GM23338 (cell line): ENCODE measurements at regions not wholly inside any gene's neighbourhood (a gene's known extent, or its start where the extent isn't known, plus 50 kb on each side); places are given as distances from the start of the nearest gene placed in this dataset.

Experiments
- ATAC-seq: fragments of 200-7000 bp; cut with Tn5 transposase; 3 replicates; pipeline ENCODE4 v1.9.1; 2020
- DNase-seq: peaks from one replicate; pipeline ENCODE4 v3.0.0-alpha.2; 2015; ENCODE audit warnings: low spot score
- H2AFZ ChIP-seq: fragments of 200-600 bp; sonication (generic); 2 replicates; pipeline ENCODE4 v1.8.0; 2016; ENCODE audit warnings: antibody characterized with exemption, mild to moderate bottlenecking, moderate library complexity
- H3F3A ChIP-seq: fragments of 200-600 bp; sonication (generic); replicated peaks from 2 replicates; pipeline ENCODE4 v1.8.0; 2017; ENCODE audit warnings: antibody characterized with exemption, mixed run types, low read depth
- H3K27ac ChIP-seq: fragments of 200-600 bp; sonication (generic); 2 replicates; pipeline ENCODE4 v1.6.1; 2016; ENCODE audit warnings: low read depth
- H3K27me3 ChIP-seq: fragments of 200-600 bp; sonication (generic); 2 replicates; pipeline ENCODE4 v1.8.0; 2016; ENCODE audit warnings: mild to moderate bottlenecking, mixed run types, moderate library complexity; ENCODE audit not compliant: insufficient read depth
- H3K36me3 ChIP-seq: fragments of 200-600 bp; sonication (generic); 2 replicates; pipeline ENCODE4 v1.8.0; 2016; ENCODE audit warnings: mild to moderate bottlenecking; ENCODE audit not compliant: insufficient read depth
- H3K4me1 ChIP-seq: fragments of 200-600 bp; sonication (generic); 2 replicates; pipeline ENCODE4 v1.8.0; 2016; ENCODE audit warnings: mild to moderate bottlenecking, moderate library complexity; ENCODE audit not compliant: insufficient read depth
- H3K4me2 ChIP-seq: fragments of 200-600 bp; sonication (generic); 2 replicates; pipeline ENCODE4 v1.7.1; 2017; ENCODE audit warnings: mixed run types
- H3K4me3 ChIP-seq: fragments of 200-600 bp; sonication (generic); 2 replicates; pipeline ENCODE4 v1.6.1; 2016; ENCODE audit warnings: mixed run types
- H3K79me2 ChIP-seq: fragments of 200-600 bp; sonication (generic); replicated peaks from 2 replicates; pipeline ENCODE4 v1.8.0; 2017; ENCODE audit warnings: mild to moderate bottlenecking; ENCODE audit not compliant: insufficient read depth
- H3K9me2 ChIP-seq: fragments of 200-600 bp; sonication (generic); 2 replicates; pipeline ENCODE4 v1.8.0; 2017; ENCODE audit not compliant: insufficient read depth
- H4K20me1 ChIP-seq: fragments of 200-600 bp; sonication (generic); replicated peaks from 2 replicates; pipeline ENCODE4 v1.8.0; 2017; ENCODE audit warnings: mild to moderate bottlenecking; ENCODE audit not compliant: insufficient read depth
- H3K27ac Mint-ChIP-seq: 2 replicates; pipeline ENCODE4 v1.8.0; 2020; ENCODE audit warnings: inconsistent platforms, mild to moderate bottlenecking, moderate library complexity, mixed read lengths
- H3K27me3 Mint-ChIP-seq: 3 replicates; pipeline ENCODE4 v1.8.0; 2022; ENCODE audit warnings: low read depth, mild to moderate bottlenecking, moderate library complexity, mixed read lengths, inconsistent platforms; ENCODE audit not compliant: insufficient read depth, poor library complexity
- H3K36me3 Mint-ChIP-seq: 3 replicates; pipeline ENCODE4 v1.8.0; 2021; ENCODE audit warnings: low read depth, mild to moderate bottlenecking, inconsistent platforms, moderate library complexity, mixed read lengths
- H3K4me1 Mint-ChIP-seq: 3 replicates; pipeline ENCODE4 v1.8.0; 2020; ENCODE audit warnings: mild to moderate bottlenecking, inconsistent platforms, mixed read lengths
- H3K4me3 Mint-ChIP-seq: 3 replicates; pipeline ENCODE4 v1.8.0; 2021; ENCODE audit warnings: moderate library complexity, mild to moderate bottlenecking, inconsistent platforms, mixed read lengths
- H3K9me3 Mint-ChIP-seq: 3 replicates; pipeline ENCODE4 v1.8.0; 2020; ENCODE audit warnings: moderate library complexity, mild to moderate bottlenecking, inconsistent platforms, mixed read lengths
- CREB1 ChIP-seq: fragments of 250-450 bp; sonication (Bioruptor Pico); IDR thresholded peaks from 2 replicates; pipeline ENCODE4 v1.5.0; 2020; ENCODE audit warnings: low read depth, mild to moderate bottlenecking, moderate library complexity
- EZH2 ChIP-seq: fragments of 200-600 bp; sonication (generic); IDR thresholded peaks from one replicate; pipeline ENCODE4 v1.8.0; 2017; ENCODE audit warnings: antibody characterized with exemption, mild to moderate bottlenecking, low read depth; ENCODE audit not compliant: unreplicated experiment
- EZH2phosphoT487 ChIP-seq: fragments of 200-600 bp; sonication (generic); IDR thresholded peaks from one replicate; pipeline ENCODE4 v1.8.1; 2018; ENCODE audit warnings: antibody characterized with exemption; ENCODE audit not compliant: unreplicated experiment
- JUNB ChIP-seq: IDR thresholded peaks from one replicate; pipeline ENCODE4 v1.6.1; 2016; ENCODE audit warnings: antibody characterized with exemption; ENCODE audit not compliant: unreplicated experiment
- NANOG ChIP-seq: IDR thresholded peaks from 2 replicates; pipeline ENCODE4 v1.6.1; 2016; ENCODE audit warnings: antibody characterized with exemption, borderline replicate concordance
- POLR2AphosphoS5 ChIP-seq: IDR thresholded peaks from 2 replicates; pipeline ENCODE4 v1.6.1; 2016; ENCODE audit warnings: antibody characterized with exemption, low read depth
- STAT1 ChIP-seq: IDR thresholded peaks from one replicate; pipeline ENCODE4 v1.6.1; 2016; ENCODE audit warnings: antibody characterized with exemption; ENCODE audit not compliant: unreplicated experiment
- ZNF114 ChIP-seq: fragments of 250-450 bp; sonication (Bioruptor Pico); IDR thresholded peaks from 2 replicates; pipeline ENCODE4 v1.5.0; 2020; ENCODE audit warnings: mild to moderate bottlenecking, moderate library complexity
- ZNF331 ChIP-seq: fragments of 250-450 bp; sonication (Bioruptor Pico); IDR thresholded peaks from 2 replicates; pipeline ENCODE4 v1.5.0; 2020; ENCODE audit warnings: low read depth, mild to moderate bottlenecking, moderate library complexity
- TF ChIP-seq, protein P1 (sequence below): IDR thresholded peaks from one replicate; pipeline ENCODE4 v1.6.1; 2018; ENCODE audit warnings: antibody characterized with exemption; ENCODE audit not compliant: unreplicated experiment
- TF ChIP-seq, protein P2 (sequence below): IDR thresholded peaks from 2 replicates; pipeline ENCODE4 v1.6.1; 2016; ENCODE audit warnings: antibody characterized with exemption
- TF ChIP-seq, protein P3 (sequence below), 2 experiments: fragments of 200-600 bp in 1 of 2; sonication (generic) in 1 of 2; conservative IDR thresholded peaks; 2 replicates each; pipeline versions ENCODE4 v1.5.1 to v1.6.1; 2016 to 2017; ENCODE audit warnings: antibody characterized with exemption in 2 of 2, low read depth in 2 of 2, mild to moderate bottlenecking in 2 of 2, moderate library complexity in 1 of 2

DNA sequence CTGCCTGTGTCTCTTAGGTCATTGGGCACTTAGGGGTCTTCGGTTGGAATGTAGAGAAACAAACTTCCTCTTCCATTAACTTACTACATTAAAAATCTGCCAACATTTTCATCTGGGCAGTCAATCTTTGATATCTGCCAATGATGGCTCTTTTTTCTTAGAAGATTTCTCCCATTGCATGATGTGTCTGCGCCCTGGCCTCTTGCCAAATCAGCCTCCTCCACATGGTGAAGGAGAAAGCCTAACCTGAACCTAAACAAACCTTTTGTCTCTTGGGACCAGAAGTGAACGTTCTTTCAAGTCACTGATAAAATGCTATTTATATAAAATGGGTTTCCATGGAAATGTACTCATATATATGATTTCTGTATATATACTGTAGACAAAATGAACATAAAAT, 998.9 kb upstream of the GJE1 start:
- no peak for TF ChIP-seq EZH2
- TF ChIP-seq NANOG = no peak
- Mint-ChIP-seq H3K4me3 (no peak overlapping the region), H3K9me3 (peaks cover 3% of the 10 kb centered on the region; the same call in 2 of the 3 replicates), H3K36me3 (no peaks in the 10 kb centered on the region; the same call in 2 of the 3 replicates), H3K27ac (no peak overlapping the region), H3K4me1 (no peaks in the 10 kb centered on the region), H3K27me3 (peaks cover 1% of the 10 kb centered on the region)
- Histone ChIP-seq H3K4me3 (no peak overlapping the region), H3K9me2 (no peaks in the 10 kb centered on the region; the same call in 1 of the 2 replicates), H3K27me3 (no peaks in the 10 kb centered on the region), H3K4me1 (no peaks in the 10 kb centered on the region), H4K20me1 (no peaks in the 10 kb centered on the region), H3F3A (no peaks in the 10 kb centered on the region), H3K27ac (no peak overlapping the region), H3K79me2 (no peaks in the 10 kb centered on the region), H3K4me2 (no peak overlapping the region), H3K36me3 (no peaks in the 10 kb centered on the region), H2AFZ (no peak overlapping the region)
- DNase-seq (no peak), ATAC-seq (no peak)

DNA sequence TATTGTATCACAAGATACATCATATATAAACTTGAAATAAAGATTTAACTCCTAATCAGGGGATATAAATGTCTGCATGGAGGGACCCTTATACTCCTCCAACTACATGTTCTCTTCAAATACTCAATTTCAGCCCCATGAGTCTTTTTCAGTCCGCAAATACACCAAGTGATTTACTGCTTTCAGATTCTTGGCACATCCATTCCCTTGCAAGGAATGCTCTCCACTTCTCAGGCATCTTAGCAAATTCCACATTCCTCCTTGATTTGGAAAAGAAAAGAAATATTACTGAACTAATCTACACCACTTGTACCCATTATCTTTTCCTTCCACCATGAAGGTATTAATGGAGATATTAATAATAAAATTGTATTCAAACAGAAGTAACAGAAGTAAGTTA, 999.4 kb upstream of the GJE1 start:
- Histone ChIP-seq H4K20me1 (no peaks in the 10 kb centered on the region), H3K4me1 (no peaks in the 10 kb centered on the region), H3K4me2 (no peak overlapping the region), H3K27me3 (no peaks in the 10 kb centered on the region), H3K4me3 (no peak overlapping the region), H3K9me2 (no peaks in the 10 kb centered on the region; the same call in 1 of the 2 replicates), H3F3A (no peaks in the 10 kb centered on the region), H3K27ac (no peak overlapping the region), H3K79me2 (no peaks in the 10 kb centered on the region), H2AFZ (no peak overlapping the region), H3K36me3 (no peaks in the 10 kb centered on the region)
- no peak for ATAC-seq
- no peaks in the 10 kb centered on the region; the same call in 2 of the 3 replicates for H3K36me3 Mint-ChIP-seq
- no peaks in the 10 kb centered on the region for H3K4me1 Mint-ChIP-seq
- H3K27ac Mint-ChIP-seq = no peak overlapping the region
- no peak for DNase-seq
- H3K27me3 Mint-ChIP-seq = peaks cover 1% of the 10 kb centered on the region
- no peak overlapping the region for H3K4me3 Mint-ChIP-seq
- H3K9me3 Mint-ChIP-seq = peaks cover 3% of the 10 kb centered on the region; the same call in 2 of the 3 replicates
- TF ChIP-seq, protein P1, sequence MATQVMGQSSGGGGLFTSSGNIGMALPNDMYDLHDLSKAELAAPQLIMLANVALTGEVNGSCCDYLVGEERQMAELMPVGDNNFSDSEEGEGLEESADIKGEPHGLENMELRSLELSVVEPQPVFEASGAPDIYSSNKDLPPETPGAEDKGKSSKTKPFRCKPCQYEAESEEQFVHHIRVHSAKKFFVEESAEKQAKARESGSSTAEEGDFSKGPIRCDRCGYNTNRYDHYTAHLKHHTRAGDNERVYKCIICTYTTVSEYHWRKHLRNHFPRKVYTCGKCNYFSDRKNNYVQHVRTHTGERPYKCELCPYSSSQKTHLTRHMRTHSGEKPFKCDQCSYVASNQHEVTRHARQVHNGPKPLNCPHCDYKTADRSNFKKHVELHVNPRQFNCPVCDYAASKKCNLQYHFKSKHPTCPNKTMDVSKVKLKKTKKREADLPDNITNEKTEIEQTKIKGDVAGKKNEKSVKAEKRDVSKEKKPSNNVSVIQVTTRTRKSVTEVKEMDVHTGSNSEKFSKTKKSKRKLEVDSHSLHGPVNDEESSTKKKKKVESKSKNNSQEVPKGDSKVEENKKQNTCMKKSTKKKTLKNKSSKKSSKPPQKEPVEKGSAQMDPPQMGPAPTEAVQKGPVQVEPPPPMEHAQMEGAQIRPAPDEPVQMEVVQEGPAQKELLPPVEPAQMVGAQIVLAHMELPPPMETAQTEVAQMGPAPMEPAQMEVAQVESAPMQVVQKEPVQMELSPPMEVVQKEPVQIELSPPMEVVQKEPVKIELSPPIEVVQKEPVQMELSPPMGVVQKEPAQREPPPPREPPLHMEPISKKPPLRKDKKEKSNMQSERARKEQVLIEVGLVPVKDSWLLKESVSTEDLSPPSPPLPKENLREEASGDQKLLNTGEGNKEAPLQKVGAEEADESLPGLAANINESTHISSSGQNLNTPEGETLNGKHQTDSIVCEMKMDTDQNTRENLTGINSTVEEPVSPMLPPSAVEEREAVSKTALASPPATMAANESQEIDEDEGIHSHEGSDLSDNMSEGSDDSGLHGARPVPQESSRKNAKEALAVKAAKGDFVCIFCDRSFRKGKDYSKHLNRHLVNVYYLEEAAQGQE = no peak
- TF ChIP-seq POLR2AphosphoS5 (no peak), STAT1 (no peak), NANOG (no peak), EZH2 (no peak), EZH2phosphoT487 (no peak), ZNF114 (no peak), JUNB (no peak), CREB1 (CRISPR knock-in tag) (no peak), ZNF331 (no peak)
- TF ChIP-seq, protein P2, sequence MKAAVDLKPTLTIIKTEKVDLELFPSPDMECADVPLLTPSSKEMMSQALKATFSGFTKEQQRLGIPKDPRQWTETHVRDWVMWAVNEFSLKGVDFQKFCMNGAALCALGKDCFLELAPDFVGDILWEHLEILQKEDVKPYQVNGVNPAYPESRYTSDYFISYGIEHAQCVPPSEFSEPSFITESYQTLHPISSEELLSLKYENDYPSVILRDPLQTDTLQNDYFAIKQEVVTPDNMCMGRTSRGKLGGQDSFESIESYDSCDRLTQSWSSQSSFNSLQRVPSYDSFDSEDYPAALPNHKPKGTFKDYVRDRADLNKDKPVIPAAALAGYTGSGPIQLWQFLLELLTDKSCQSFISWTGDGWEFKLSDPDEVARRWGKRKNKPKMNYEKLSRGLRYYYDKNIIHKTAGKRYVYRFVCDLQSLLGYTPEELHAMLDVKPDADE = no peak
- TF ChIP-seq, protein P3, sequence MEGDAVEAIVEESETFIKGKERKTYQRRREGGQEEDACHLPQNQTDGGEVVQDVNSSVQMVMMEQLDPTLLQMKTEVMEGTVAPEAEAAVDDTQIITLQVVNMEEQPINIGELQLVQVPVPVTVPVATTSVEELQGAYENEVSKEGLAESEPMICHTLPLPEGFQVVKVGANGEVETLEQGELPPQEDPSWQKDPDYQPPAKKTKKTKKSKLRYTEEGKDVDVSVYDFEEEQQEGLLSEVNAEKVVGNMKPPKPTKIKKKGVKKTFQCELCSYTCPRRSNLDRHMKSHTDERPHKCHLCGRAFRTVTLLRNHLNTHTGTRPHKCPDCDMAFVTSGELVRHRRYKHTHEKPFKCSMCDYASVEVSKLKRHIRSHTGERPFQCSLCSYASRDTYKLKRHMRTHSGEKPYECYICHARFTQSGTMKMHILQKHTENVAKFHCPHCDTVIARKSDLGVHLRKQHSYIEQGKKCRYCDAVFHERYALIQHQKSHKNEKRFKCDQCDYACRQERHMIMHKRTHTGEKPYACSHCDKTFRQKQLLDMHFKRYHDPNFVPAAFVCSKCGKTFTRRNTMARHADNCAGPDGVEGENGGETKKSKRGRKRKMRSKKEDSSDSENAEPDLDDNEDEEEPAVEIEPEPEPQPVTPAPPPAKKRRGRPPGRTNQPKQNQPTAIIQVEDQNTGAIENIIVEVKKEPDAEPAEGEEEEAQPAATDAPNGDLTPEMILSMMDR (conservative IDR thresholded peaks at IDR 0.05; ENCODE audit: low read depth in 2 of 2) = no peak
